ENCODE measurements at regions not wholly inside any gene's neighbourhood (a gene's known extent, or its start where the extent isn't known, plus 50 kb on each side); places are given as distances from the start of the nearest gene placed in this dataset.
"Not testable (repeated sequence)": the region's sequence is repeated elsewhere in the genome, so short reads cannot be mapped to it uniquely, and the experiment has no call there.

GRCh38 chr2:226295123-226295522 is 504.5 kb downstream of the IRS1 start:
- POLR2A ChIA-PET (ENCODE audit: low non-redundant PET): no interaction called here
- Histone ChIP-seq H3K27me3 (replicated peaks; ENCODE audit: insufficient read depth, low read depth, low read length, poor library complexity) (no peaks in the 10 kb centered on the region), H3K4me3 (ENCODE audit: low read depth, low read length, poor library complexity, severe bottlenecking) (no peak overlapping the region), H3K27ac (ENCODE audit: low read depth, low read length, poor library complexity, severe bottlenecking) (no peak overlapping the region), H3K36me3 (ENCODE audit: insufficient read depth, low read length, poor library complexity, severe bottlenecking) (no peaks in the 10 kb centered on the region), H3K4me1 (ENCODE audit: insufficient read depth, low read length, poor library complexity, severe bottlenecking) (no peaks in the 10 kb centered on the region), H3K9me3 (ENCODE audit: low read depth, low read length, poor library complexity, severe bottlenecking) (peaks cover 4% of the 10 kb centered on the region)
- BruUV-seq (replicated peaks): no TSS peak
- CTCF ChIA-PET: no interaction called here
- TF ChIP-seq EZH2 (IDR thresholded peaks at IDR 0.05; ENCODE audit: borderline replicate concordance, low read depth, low read length, poor library complexity, severe bottlenecking): no peak
- TF ChIP-seq CTCF (conservative IDR thresholded peaks at IDR 0.05; ENCODE audit: low read depth, low read length): no peak
- intact Hi-C loops (cut with micrococcal nuclease; ENCODE audit: unreplicated experiment): no loop called here
- DNase-seq (ENCODE audit: low spot score): no peak

GRCh38 chr2:226291281-226291680 is 508.3 kb downstream of the IRS1 start:
- H3K4me3 ChIP-seq (ENCODE audit: low read depth, low read length, poor library complexity, severe bottlenecking); H3K9me3 ChIP-seq (ENCODE audit: low read depth, low read length, poor library complexity, severe bottlenecking); POLR2A ChIA-PET (ENCODE audit: low non-redundant PET); intact Hi-C loops (cut with micrococcal nuclease; ENCODE audit: unreplicated experiment); DNase-seq (ENCODE audit: low spot score); H3K27me3 ChIP-seq (replicated peaks; ENCODE audit: insufficient read depth, low read depth, low read length, poor library complexity); H3K36me3 ChIP-seq (ENCODE audit: insufficient read depth, low read length, poor library complexity, severe bottlenecking); H3K27ac ChIP-seq (ENCODE audit: low read depth, low read length, poor library complexity, severe bottlenecking); CTCF ChIA-PET; H3K4me1 ChIP-seq (ENCODE audit: insufficient read depth, low read length, poor library complexity, severe bottlenecking); BruUV-seq (replicated peaks): not testable (repeated sequence)

GRCh38 chr2:226286916-226287315 is 512.7 kb downstream of the IRS1 start:
- intact Hi-C loops (cut with micrococcal nuclease; ENCODE audit: unreplicated experiment): no loop called here
- no peaks in the 10 kb centered on the region for H3K27me3 ChIP-seq (replicated peaks; ENCODE audit: insufficient read depth, low read depth, low read length, poor library complexity)
- no TSS peak for BruUV-seq (replicated peaks)

More at GRCh38 chr2:226286916-226287315, 512.7 kb downstream of the IRS1 start:
- ChIA-PET CTCF (no interaction called here), POLR2A (ENCODE audit: low non-redundant PET) (no interaction called here)
- H3K36me3 ChIP-seq (ENCODE audit: insufficient read depth, low read length, poor library complexity, severe bottlenecking): no peaks in the 10 kb centered on the region
- no peak for DNase-seq (ENCODE audit: low spot score)
- no peaks in the 10 kb centered on the region for H3K4me1 ChIP-seq (ENCODE audit: insufficient read depth, low read length, poor library complexity, severe bottlenecking)
- TF ChIP-seq EZH2 (IDR thresholded peaks at IDR 0.05; ENCODE audit: borderline replicate concordance, low read depth, low read length, poor library complexity, severe bottlenecking) (no peak), CTCF (conservative IDR thresholded peaks at IDR 0.05; ENCODE audit: low read depth, low read length) (no peak)
- H3K27ac ChIP-seq (ENCODE audit: low read depth, low read length, poor library complexity, severe bottlenecking): no peak overlapping the region
- H3K4me3 ChIP-seq (ENCODE audit: low read depth, low read length, poor library complexity, severe bottlenecking): no peak overlapping the region
- peaks cover 4% of the 10 kb centered on the region for H3K9me3 ChIP-seq (ENCODE audit: low read depth, low read length, poor library complexity, severe bottlenecking)

Measured in A673 (cell line).